ENCODE measurements at regions not wholly inside any gene's neighbourhood (a gene's known extent, or its start where the extent isn't known, plus 50 kb on each side); places are given as distances from the start of the nearest gene placed in this dataset.

DNA sequence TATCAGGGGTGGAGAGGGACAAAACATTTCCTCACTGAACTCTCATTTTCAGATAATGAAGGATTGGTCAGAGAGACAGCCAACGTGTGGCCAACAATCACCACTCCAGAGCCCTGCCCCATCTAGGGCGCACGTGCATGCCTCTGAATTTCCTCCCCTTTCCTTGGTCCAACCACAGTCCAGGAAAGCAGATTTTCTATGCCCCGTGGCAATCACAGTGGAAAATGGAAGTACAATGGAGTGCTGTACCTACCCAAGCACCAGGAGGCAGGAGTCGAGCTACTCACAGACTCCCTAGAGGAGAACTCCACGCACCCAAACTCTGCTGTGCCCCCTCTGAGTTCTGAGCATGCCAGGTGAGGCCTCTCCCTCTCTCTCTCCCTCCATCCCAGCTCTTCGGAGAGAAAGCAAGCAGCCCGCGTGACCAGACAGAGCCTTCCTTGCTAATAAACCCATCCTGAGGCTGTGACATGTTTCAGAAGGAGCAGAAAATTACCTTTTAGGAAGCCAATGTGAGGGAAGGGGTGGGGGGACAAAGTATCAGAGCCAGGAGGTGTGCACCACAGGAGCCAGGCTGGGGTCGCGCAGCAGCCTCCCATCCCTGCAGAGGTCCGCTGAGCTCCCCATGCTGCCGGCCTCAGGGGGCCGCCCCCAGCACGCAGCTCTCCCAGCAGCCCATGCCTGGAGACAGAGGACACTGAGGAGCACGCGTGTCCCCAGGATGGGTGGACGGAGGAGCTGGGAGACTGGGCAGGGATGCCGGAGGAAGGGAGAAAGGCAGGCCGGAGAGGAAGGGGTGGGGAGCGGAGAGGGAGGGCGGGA is 73.4 kb downstream of the PITPNM2 start:
- no peak for DNase-seq

- no peak for DNase-seq
Measured at GRCh38 chr12:123076604-123077297, 74.1 kb downstream of the PITPNM2 start.

DNA sequence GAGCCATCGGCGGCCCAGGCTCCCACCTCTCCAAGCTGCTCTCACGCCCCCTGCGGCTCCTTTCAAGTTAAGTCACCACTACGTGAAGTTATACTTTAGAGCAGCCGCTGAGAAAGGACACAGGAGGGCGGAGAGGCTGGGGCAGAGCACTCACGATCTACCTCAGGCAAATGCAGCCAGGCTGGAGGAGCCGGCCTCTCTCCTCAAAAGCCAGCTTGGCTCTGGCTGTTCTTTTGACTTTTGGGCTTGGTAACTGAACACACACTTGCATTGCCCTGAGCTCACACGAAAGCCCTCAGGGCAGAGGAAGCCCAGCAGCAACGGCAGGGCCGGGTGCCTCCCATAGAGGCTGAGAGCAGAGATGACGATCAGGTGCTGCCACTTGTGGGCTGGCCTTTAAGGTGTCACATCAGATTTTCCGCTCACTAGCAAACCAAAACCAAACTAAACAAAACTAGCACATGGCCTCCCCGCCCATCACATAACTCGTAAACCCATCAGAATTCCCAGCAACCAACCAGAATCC is 75.2 kb downstream of the PITPNM2 start:
- peak; percentile 83 for DNase-seq

DNA sequence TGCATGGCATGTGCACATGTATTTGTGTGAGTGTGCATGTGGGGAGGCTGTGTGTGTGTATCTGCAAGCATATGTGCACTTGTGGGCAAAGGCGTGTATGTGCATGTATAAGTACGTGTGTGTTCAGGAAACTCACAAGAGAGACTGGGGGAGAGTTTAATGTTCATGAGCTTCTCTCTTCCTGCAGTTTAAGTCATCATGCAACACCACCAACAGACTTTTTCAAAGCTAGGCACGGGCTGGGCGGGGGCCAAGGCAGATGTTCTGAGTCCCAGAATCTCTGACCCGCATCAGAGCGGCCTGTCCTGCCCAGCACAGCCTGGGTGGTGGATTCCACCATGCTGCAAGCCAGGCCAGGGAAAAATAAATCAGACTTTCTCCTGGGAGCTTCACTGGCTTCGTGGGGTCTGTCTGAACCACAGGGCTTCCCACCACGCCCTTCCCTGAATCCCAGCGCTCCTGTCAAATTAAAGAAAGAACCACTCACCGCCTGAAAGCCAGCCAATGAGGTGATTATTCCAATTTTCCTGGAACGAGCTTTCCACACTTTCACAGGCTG is 75.7 kb downstream of the PITPNM2 start:
- no peak for DNase-seq

DNA sequence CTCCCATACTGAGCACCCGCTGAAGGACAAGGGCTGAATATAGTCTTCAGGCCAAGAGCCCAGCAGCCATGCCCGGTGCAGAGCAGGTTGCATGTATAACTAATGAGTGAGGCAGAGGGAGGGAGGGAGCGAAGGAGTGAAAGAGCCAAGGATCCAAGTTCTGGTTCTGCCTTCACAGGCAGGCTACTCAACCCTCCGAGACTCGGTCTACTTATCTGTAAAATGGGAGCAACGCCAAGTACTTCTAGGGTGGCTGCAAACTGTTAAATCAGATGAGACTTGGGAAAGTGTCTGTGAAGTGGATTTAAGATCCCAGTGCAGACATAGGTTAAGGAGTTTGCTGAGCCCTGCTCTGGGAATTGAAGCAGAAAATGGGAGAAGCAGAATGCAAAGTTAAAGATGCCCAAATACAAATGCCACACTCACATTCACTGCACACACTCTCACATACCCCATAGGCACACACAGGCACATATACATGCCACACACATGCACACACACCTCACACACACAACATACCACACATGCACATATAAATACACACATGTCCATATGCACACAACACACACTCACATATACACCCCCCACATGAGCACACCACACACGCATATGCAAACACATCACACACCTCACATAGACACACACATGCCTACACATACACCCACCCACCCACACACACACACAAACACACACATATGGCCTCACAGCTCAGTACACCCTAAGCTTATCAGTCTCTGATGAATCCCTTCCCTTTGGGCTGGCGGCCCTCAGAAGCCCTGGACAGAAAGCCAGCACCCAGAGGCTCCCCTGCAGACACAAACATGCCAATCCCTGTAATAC is 76.7 kb downstream of the PITPNM2 start:
- no peak for DNase-seq

- no peak for DNase-seq
Measured at GRCh38 chr12:123073292-123073691, 77.6 kb downstream of the PITPNM2 start.

- no peak for DNase-seq
Measured at GRCh38 chr12:123071857-123072256, 79.0 kb downstream of the PITPNM2 start.

GRCh38 chr12:123071099-123071800 is 79.6 kb downstream of the PITPNM2 start:
- DNase-seq: no peak

GRCh38 chr12:123070267-123071081 is 80.4 kb downstream of the PITPNM2 start:
- DNase-seq: no peak

DNA sequence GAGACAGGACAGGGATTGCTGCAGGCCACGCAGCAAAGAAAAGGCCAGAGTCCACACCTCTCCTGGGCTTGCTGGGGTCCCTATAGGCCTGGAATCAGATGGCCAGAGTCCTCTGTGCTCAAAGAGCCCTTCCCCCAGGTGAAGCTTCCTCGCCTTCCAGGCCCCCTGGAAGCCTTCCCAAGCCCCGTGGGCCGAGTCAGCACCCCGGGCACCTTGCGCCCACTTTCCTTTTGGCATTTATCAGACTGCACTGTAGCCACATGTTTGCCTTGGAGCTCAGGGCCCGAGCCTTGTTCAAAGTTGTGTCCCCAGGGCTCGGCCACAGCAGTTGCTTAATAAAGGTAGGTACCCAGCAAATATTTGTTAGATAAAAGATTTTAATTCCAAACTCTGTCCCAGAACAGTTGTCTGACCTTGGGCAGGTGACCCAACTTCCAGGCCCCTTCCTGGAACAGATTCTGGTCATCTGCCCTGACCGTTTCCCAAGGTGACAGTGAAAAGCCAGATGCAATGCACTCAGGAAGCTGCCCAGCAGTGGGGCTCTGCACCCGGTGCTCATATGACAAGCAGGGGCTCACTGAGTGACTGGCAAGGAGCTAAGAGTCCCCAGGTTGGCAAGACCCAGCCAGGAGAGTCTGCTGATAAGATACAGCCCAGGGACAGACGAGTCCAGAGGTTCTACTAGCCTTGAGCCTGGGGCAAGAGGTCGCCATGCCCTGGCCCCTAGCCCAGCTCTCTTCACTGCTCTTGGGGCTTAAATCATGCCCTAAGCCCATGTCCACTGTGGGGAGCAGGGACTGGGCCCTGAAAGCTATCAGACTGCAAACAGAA is 81.2 kb downstream of the PITPNM2 start:
- DNase-seq: no peak

DNA sequence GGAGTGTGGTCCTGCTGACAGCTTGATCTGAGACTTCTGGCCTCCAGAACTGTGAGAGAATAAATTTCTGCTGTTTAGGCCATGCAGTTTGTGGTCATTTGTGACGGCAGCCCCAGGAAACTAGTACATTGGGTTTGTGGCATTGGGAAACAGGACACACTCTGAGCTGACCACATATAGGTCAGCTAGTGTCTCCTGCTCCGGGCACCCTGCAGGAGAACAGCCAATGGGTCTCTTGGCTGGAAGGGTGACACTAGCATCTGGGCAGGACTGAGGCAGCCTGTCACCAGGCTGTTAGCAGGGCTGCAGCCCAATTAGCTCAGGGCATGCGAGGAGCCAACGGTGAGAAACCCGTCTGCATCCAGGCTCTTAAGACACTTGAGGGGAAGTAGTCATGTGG is 83.2 kb downstream of the PITPNM2 start:
- no peak for DNase-seq

DNA sequence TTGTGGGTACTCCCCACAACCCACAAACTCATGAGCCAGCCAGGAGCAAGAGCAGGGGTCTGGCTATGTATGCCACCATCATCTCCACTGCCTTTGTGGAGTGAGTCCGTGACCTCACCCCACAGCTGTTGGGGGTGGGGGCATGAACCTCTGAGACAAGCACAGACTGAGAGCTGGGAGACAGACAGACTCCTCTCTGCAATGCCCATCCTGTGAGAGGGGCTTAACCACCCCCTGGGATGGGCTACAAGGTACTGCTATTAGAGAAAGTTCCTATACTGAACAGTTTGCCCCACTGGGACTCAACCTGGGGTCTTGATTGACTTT is 84.5 kb downstream of the PITPNM2 start:
- no peak for DNase-seq

GRCh38 chr12:123065676-123066383 is 85.1 kb downstream of the PITPNM2 start:
- DNase-seq: no peak

DNA sequence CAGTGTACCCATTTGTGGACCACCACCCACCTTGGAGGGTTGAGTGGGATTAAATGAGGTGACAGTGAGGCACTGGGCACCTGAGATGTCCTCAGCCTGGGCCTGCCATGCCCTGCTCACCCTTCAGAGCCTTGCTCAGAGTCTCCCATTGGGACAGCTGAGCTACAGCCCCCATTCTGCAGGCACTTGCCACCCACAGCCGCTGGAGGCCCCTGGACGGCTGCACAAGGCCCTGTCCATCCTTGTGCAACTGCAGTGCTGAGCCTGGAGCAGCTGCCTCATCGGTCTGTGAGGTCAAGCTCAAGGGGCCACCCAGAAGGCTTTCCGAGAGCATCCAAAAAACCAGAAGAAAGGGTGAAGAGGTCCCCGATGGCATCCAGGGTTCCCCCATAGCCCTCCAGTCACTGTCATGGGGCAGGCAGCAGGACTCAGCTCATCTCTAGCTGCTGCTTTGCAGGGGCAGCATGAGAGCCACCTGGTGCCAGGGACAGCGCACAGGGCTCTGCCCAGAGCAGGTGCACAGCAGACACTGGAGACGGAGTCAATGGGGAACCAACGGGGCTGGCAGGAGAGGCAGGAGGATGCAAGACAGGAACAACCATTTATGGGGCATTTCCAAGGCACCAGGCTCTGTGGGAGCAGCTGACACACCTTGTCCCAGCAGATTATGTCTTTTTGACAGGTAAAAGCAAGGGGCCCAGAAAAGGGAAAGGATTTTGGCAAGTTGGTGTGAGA is 84.6 kb downstream of the ARL6IP4 start:
- peak; percentile 33 for DNase-seq

GRCh38 chr12:123064366-123064765 is 83.9 kb downstream of the ARL6IP4 start:
- DNase-seq: no peak

GRCh38 chr12:123063535-123063934 is 83.1 kb downstream of the ARL6IP4 start:
- DNase-seq: no peak

GRCh38 chr12:123062681-123063486 is 82.4 kb downstream of the ARL6IP4 start:
- DNase-seq: no peak

Measured in NCI-H146 (cell line).